Neural cell (in vitro differentiated cells): ENCODE measurements at regions not wholly inside any gene's neighbourhood (a gene's known extent, or its start where the extent isn't known, plus 50 kb on each side); places are given as distances from the start of the nearest gene placed in this dataset.

ENCODE experiments used
- EZH2 ChIP-seq: fragments of 200-600, 300-800 bp; shearing (Covaris generic), sonication (generic); IDR thresholded peaks from 2 replicates; pipeline ENCODE4 v1.6.1; 2014; ENCODE audit warnings: antibody characterized with exemption, low read length, borderline replicate concordance, mild to moderate bottlenecking; ENCODE audit not compliant: insufficient read depth, poor library complexity, severe bottlenecking
- TF ChIP-seq, protein P1 (sequence below): fragments of 450-650 bp; IDR thresholded peaks from 2 replicates; pipeline ENCODE4 v1.5.1; 2014; ENCODE audit warnings: antibody characterized with exemption, mild to moderate bottlenecking, moderate library complexity; ENCODE audit not compliant: poor library complexity, severe bottlenecking

- TF ChIP-seq, protein P1, sequence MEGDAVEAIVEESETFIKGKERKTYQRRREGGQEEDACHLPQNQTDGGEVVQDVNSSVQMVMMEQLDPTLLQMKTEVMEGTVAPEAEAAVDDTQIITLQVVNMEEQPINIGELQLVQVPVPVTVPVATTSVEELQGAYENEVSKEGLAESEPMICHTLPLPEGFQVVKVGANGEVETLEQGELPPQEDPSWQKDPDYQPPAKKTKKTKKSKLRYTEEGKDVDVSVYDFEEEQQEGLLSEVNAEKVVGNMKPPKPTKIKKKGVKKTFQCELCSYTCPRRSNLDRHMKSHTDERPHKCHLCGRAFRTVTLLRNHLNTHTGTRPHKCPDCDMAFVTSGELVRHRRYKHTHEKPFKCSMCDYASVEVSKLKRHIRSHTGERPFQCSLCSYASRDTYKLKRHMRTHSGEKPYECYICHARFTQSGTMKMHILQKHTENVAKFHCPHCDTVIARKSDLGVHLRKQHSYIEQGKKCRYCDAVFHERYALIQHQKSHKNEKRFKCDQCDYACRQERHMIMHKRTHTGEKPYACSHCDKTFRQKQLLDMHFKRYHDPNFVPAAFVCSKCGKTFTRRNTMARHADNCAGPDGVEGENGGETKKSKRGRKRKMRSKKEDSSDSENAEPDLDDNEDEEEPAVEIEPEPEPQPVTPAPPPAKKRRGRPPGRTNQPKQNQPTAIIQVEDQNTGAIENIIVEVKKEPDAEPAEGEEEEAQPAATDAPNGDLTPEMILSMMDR: no peak
- no peak for TF ChIP-seq EZH2
Observed at GRCh38 chr10:130740166-130740565, 571.4 kb downstream of the TCERG1L start.
